HL-60 (cell line): ENCODE measurements at regions not wholly inside any gene's neighbourhood (a gene's known extent, or its start where the extent isn't known, plus 50 kb on each side); places are given as distances from the start of the nearest gene placed in this dataset.

Experiments used
- DNase-seq, 2 experiments: peaks; one replicate each; pipeline ENCODE4 v3.0.0-alpha.2; 2010 to 2020; ENCODE audit warnings: low read depth in 1 of 2, low spot score in 1 of 2
- H3K27ac ChIP-seq: fragments of 250-450 bp; sonication (Bioruptor Pico); replicated peaks from 2 replicates; pipeline ENCODE4 v1.5.1; 2020; ENCODE audit warnings: mild to moderate bottlenecking, moderate library complexity
- H3K27me3 ChIP-seq: fragments of 250-450 bp; sonication (Bioruptor Pico); 2 replicates; pipeline ENCODE4 v1.5.1; 2021; ENCODE audit warnings: mild to moderate bottlenecking, moderate library complexity; ENCODE audit not compliant: insufficient read depth, poor library complexity, severe bottlenecking
- H3K4me3 ChIP-seq: replicated peaks from 2 replicates; pipeline ENCODE4 v1.5.1; 2011; ENCODE audit warnings: mild to moderate bottlenecking, control low read depth, low read length; ENCODE audit not compliant: insufficient read depth
- GABPA ChIP-seq: IDR thresholded peaks from 2 replicates; pipeline ENCODE4 v1.6.1; 2012; ENCODE audit warnings: low read depth
- POLR2AphosphoS5 ChIP-seq: IDR thresholded peaks from 2 replicates; pipeline ENCODE4 v1.6.1; 2012; ENCODE audit warnings: low read depth
- SPI1 ChIP-seq: IDR thresholded peaks from 2 replicates; pipeline ENCODE4 v1.6.1; 2012; ENCODE audit warnings: low read depth, mild to moderate bottlenecking, borderline replicate concordance
- TF ChIP-seq, protein P1 (sequence below): IDR thresholded peaks from one replicate; pipeline ENCODE4 v1.5.1; 2011; ENCODE audit warnings: low read length, control low read depth, inconsistent platforms; ENCODE audit not compliant: insufficient read depth
- TF ChIP-seq, protein P2 (sequence below): IDR thresholded peaks from 2 replicates; pipeline ENCODE4 v1.6.1; 2012; ENCODE audit warnings: low read depth; ENCODE audit not compliant: insufficient replicate concordance

DNA sequence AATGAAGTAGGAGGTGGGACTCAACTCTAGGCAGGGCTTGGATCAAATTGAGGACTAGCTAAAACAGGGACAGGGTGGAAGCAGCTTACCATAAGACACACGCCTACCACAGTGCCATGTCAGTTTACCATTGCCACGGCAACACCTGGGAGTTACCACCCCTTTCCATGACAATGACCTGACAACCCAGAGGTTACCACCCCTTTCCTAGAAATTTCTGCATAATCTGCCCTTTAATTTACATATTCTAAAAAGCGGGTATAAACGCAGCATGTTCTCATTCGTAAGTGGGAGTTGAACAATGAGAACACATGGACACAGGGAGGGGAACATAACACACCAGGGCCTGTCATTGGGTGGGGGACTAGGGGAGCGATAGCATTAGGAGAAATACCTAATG, 72.7 kb downstream of the GCC1 start:
- Histone ChIP-seq H3K27ac (no peak overlapping the region), H3K27me3 (peaks cover 29% of the 10 kb centered on the region), H3K4me3 (no peak overlapping the region)
- TF ChIP-seq POLR2AphosphoS5 (no peak), GABPA (no peak), SPI1 (no peak)
- TF ChIP-seq, protein P1, sequence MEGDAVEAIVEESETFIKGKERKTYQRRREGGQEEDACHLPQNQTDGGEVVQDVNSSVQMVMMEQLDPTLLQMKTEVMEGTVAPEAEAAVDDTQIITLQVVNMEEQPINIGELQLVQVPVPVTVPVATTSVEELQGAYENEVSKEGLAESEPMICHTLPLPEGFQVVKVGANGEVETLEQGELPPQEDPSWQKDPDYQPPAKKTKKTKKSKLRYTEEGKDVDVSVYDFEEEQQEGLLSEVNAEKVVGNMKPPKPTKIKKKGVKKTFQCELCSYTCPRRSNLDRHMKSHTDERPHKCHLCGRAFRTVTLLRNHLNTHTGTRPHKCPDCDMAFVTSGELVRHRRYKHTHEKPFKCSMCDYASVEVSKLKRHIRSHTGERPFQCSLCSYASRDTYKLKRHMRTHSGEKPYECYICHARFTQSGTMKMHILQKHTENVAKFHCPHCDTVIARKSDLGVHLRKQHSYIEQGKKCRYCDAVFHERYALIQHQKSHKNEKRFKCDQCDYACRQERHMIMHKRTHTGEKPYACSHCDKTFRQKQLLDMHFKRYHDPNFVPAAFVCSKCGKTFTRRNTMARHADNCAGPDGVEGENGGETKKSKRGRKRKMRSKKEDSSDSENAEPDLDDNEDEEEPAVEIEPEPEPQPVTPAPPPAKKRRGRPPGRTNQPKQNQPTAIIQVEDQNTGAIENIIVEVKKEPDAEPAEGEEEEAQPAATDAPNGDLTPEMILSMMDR: no peak
- TF ChIP-seq, protein P2, sequence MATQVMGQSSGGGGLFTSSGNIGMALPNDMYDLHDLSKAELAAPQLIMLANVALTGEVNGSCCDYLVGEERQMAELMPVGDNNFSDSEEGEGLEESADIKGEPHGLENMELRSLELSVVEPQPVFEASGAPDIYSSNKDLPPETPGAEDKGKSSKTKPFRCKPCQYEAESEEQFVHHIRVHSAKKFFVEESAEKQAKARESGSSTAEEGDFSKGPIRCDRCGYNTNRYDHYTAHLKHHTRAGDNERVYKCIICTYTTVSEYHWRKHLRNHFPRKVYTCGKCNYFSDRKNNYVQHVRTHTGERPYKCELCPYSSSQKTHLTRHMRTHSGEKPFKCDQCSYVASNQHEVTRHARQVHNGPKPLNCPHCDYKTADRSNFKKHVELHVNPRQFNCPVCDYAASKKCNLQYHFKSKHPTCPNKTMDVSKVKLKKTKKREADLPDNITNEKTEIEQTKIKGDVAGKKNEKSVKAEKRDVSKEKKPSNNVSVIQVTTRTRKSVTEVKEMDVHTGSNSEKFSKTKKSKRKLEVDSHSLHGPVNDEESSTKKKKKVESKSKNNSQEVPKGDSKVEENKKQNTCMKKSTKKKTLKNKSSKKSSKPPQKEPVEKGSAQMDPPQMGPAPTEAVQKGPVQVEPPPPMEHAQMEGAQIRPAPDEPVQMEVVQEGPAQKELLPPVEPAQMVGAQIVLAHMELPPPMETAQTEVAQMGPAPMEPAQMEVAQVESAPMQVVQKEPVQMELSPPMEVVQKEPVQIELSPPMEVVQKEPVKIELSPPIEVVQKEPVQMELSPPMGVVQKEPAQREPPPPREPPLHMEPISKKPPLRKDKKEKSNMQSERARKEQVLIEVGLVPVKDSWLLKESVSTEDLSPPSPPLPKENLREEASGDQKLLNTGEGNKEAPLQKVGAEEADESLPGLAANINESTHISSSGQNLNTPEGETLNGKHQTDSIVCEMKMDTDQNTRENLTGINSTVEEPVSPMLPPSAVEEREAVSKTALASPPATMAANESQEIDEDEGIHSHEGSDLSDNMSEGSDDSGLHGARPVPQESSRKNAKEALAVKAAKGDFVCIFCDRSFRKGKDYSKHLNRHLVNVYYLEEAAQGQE: no peak
- no peak for DNase-seq

DNA sequence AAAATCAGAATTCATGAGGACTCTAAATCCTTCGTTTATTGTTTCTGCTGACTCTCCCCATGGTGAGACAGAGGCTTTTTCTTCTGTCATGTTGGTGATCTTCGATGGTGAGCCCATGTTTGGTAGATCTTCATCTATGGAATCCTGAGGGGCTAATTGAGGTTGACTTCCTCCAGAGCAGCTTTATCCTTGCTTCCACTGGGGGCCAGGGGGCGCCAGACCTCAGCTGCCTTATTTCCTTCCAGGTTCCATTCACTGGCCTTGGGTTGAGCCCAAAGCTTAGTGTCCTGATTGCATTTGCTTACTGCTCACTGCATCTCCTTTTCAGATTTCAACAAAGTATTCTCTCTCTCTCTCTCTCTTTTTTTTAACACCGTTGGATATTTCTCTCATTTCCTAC, 80.7 kb downstream of the GCC1 start:
- no peak for TF ChIP-seq POLR2AphosphoS5
- TF ChIP-seq, protein P2: no peak
- TF ChIP-seq GABPA: no peak
- no peak for TF ChIP-seq SPI1
- TF ChIP-seq, protein P1: no peak
- peak in 1 of 2 experiments; percentile 29 for DNase-seq
- no peak overlapping the region for H3K4me3 ChIP-seq
- H3K27ac ChIP-seq: no peak overlapping the region
- H3K27me3 ChIP-seq: peaks cover 13% of the 10 kb centered on the region

DNA sequence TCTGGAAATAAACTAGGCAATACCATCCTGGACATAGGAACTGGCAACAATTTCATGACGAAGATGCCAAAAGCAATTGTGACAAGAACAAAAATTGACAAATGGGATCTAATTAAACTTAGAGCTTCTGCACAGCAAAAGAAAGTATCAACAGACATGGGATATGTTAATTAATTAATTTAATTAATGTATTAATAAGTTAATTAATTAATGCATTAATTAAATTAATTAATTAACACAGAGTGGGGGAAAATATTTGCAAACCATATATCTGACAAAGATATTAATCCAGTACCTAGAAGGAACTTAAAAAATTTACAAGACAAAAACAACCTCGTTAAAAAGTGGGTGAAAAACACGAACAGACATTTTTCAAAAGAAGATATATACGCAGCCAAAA, 83.6 kb downstream of the GCC1 start:
- DNase-seq: no peak
- no peak for TF ChIP-seq POLR2AphosphoS5
- TF ChIP-seq, protein P2: no peak
- TF ChIP-seq SPI1: no peak
- TF ChIP-seq, protein P1: no peak
- no peak for TF ChIP-seq GABPA
- Histone ChIP-seq H3K4me3 (no peak overlapping the region), H3K27me3 (peaks cover 10% of the 10 kb centered on the region), H3K27ac (no peak overlapping the region)
